HEK293 (cell line): ENCODE measurements at regions not wholly inside any gene's neighbourhood (a gene's known extent, or its start where the extent isn't known, plus 50 kb on each side); places are given as distances from the start of the nearest gene placed in this dataset.

Source experiments
- CTCF ChIA-PET: fragments of 350-600 bp; formaldehyde crosslinking; extraction: SDS; loops from one replicate; lab custom pipeline; 2021; ENCODE audit warnings: antibody characterized with exemption; lab: Yijun Ruan, JAX
- POLR2A ChIA-PET: fragments of 300-600 bp; formaldehyde crosslinking; extraction: SDS; loops from one replicate; lab custom pipeline; 2020; ENCODE audit warnings: antibody characterized with exemption, inconsistent platforms; lab: Yijun Ruan, JAX
- H3K27ac ChIP-seq: fragments of 200-500 bp; sonication (Bioruptor generic); 2 replicates; pipeline ENCODE4 v1.5.1; 2014; ENCODE audit warnings: low read depth, low read length, control low read depth, inconsistent platforms; ENCODE audit errors: extremely low read depth
- H3K36me3 ChIP-seq, 2 experiments: fragments of 200-500 bp in 1 of 2; sonication (Bioruptor generic) in 1 of 2; 1 replicate in 1 of 2; 2 replicates in 1 of 2; pipeline ENCODE4 v1.5.1; 2014 to 2017; ENCODE audit warnings: inconsistent platforms in 2 of 2, low read length in 2 of 2; ENCODE audit not compliant: control insufficient read depth in 2 of 2, insufficient read depth in 1 of 2
- H3K4me1 ChIP-seq: fragments of 200-500 bp; sonication (Bioruptor generic); 2 replicates; pipeline ENCODE4 v1.5.1; 2014; ENCODE audit warnings: mild to moderate bottlenecking, low read length, inconsistent platforms; ENCODE audit not compliant: control insufficient read depth, insufficient read depth
- H3K4me3 ChIP-seq: 2 replicates; pipeline ENCODE4 v1.5.1; 2011; ENCODE audit warnings: low read depth, mild to moderate bottlenecking, control low read depth, low read length, moderate library complexity
- H3K9me3 ChIP-seq: fragments of 200-500 bp; sonication (Bioruptor generic); 2 replicates; pipeline ENCODE4 v1.5.1; 2014; ENCODE audit warnings: low read depth, low read length, inconsistent platforms; ENCODE audit not compliant: control insufficient read depth, insufficient read depth
- ELK4 ChIP-seq: IDR thresholded peaks from 2 replicates; pipeline ENCODE4 v1.6.1; 2011; ENCODE audit warnings: mild to moderate bottlenecking, low read depth, low read length, borderline replicate concordance
- MZF1 ChIP-seq: fragments of 450-650 bp; formaldehyde crosslinking; IDR thresholded peaks from 2 replicates; pipeline ENCODE4 v1.5.1; 2017; ENCODE audit warnings: missing biosample characterization, missing genetic modification characterization, borderline replicate concordance
- PRDM6 ChIP-seq: fragments of 450-650 bp; formaldehyde crosslinking; IDR thresholded peaks from 2 replicates; pipeline ENCODE4 v1.5.1; 2017; ENCODE audit warnings: missing biosample characterization, missing genetic modification characterization
- SETDB1 ChIP-seq: IDR thresholded peaks from one replicate; pipeline ENCODE4 v1.6.1; 2017; ENCODE audit warnings: mild to moderate bottlenecking, low read length, moderate library complexity, mixed read lengths; ENCODE audit not compliant: insufficient read length
- TRIM28 ChIP-seq: IDR thresholded peaks from 2 replicates; pipeline ENCODE4 v1.6.1; 2011; ENCODE audit warnings: low read length, control low read depth, borderline replicate concordance
- ZBTB21 ChIP-seq: fragments of 450-650 bp; formaldehyde crosslinking; IDR thresholded peaks from 2 replicates; pipeline ENCODE4 v1.5.1; 2017; ENCODE audit warnings: missing biosample characterization, missing genetic modification characterization
- ZBTB6 ChIP-seq: fragments of 450-650 bp; formaldehyde crosslinking; IDR thresholded peaks from 2 replicates; pipeline ENCODE4 v1.5.1; 2017; ENCODE audit warnings: missing biosample characterization, missing genetic modification characterization
- ZNF140 ChIP-seq: fragments of 450-650 bp; formaldehyde crosslinking; IDR thresholded peaks from 2 replicates; pipeline ENCODE4 v1.5.1; 2016; ENCODE audit warnings: missing biosample characterization, missing genetic modification characterization
- ZNF148 ChIP-seq: fragments of 450-650 bp; formaldehyde crosslinking; IDR thresholded peaks from 2 replicates; pipeline ENCODE4 v1.5.0; 2017; ENCODE audit warnings: missing biosample characterization, missing genetic modification characterization, borderline replicate concordance
- ZNF175 ChIP-seq: fragments of 450-650 bp; formaldehyde crosslinking; IDR thresholded peaks from 2 replicates; pipeline ENCODE4 v1.5.1; 2016; ENCODE audit warnings: missing biosample characterization, missing genetic modification characterization
- ZNF221 ChIP-seq: fragments of 450-650 bp; formaldehyde crosslinking; IDR thresholded peaks from 2 replicates; pipeline ENCODE4 v1.5.1; 2017; ENCODE audit warnings: missing biosample characterization, missing genetic modification characterization, borderline replicate concordance
- ZNF248 ChIP-seq: fragments of 450-650 bp; formaldehyde crosslinking; IDR thresholded peaks from 2 replicates; pipeline ENCODE4 v1.5.1; 2017; ENCODE audit warnings: missing biosample characterization, missing genetic modification characterization
- ZNF274 ChIP-seq, 2 experiments: fragments of 200-500 bp in 1 of 2; fragments of 450-650 bp in 1 of 2; sonication (Bioruptor generic) in 1 of 2; formaldehyde crosslinking in 1 of 2; IDR thresholded peaks; 2 replicates each; pipeline versions ENCODE4 v1.5.1 to v1.6.1; 2014 to 2016; ENCODE audit warnings: borderline replicate concordance in 1 of 2, inconsistent platforms in 1 of 2, low read length in 1 of 2, missing biosample characterization in 1 of 2, missing genetic modification characterization in 1 of 2
- ZNF302 ChIP-seq: fragments of 450-650 bp; formaldehyde crosslinking; IDR thresholded peaks from 2 replicates; pipeline ENCODE4 v1.5.1; 2016; ENCODE audit warnings: missing biosample characterization, missing genetic modification characterization, low read depth
- ZNF311 ChIP-seq: fragments of 450-650 bp; formaldehyde crosslinking; IDR thresholded peaks from 2 replicates; pipeline ENCODE4 v1.5.1; 2017; ENCODE audit warnings: missing biosample characterization, missing genetic modification characterization, borderline replicate concordance
- ZNF366 ChIP-seq: fragments of 450-650 bp; formaldehyde crosslinking; conservative IDR thresholded peaks from 2 replicates; pipeline ENCODE4 v1.5.1; 2016; ENCODE audit warnings: missing biosample characterization, missing genetic modification characterization
- ZNF501 ChIP-seq: fragments of 450-650 bp; formaldehyde crosslinking; IDR thresholded peaks from 2 replicates; pipeline ENCODE4 v1.5.1; 2016; ENCODE audit warnings: missing biosample characterization, missing genetic modification characterization
- ZNF558 ChIP-seq: fragments of 450-650 bp; formaldehyde crosslinking; IDR thresholded peaks from 2 replicates; pipeline ENCODE4 v1.5.1; 2016; ENCODE audit warnings: missing biosample characterization, missing genetic modification characterization
- ZNF768 ChIP-seq: fragments of 450-650 bp; formaldehyde crosslinking; IDR thresholded peaks from 2 replicates; pipeline ENCODE4 v1.5.1; 2018; ENCODE audit warnings: missing biosample characterization, mild to moderate bottlenecking, missing genetic modification characterization
- TF ChIP-seq, protein P1 (sequence below): fragments of 450-650 bp; formaldehyde crosslinking; IDR thresholded peaks from 2 replicates; pipeline ENCODE4 v1.5.1; 2016; ENCODE audit warnings: missing biosample characterization, missing genetic modification characterization

GRCh38 chr2:128805918-128806317 is 487.2 kb upstream of the HS6ST1 start:
- Histone ChIP-seq H3K36me3 (no peaks in the 10 kb centered on the region), H3K9me3 (no peaks in the 10 kb centered on the region), H3K27ac (no peak overlapping the region)
- POLR2A ChIA-PET: no interaction called here
- no peak for TF ChIP-seq ELK4
- no peak for TF ChIP-seq ZBTB6 (tag by site-specific recombination)
- TF ChIP-seq, all 188 proteins: peak for 0
- H3K4me3 ChIP-seq: no peak overlapping the region
- CTCF ChIA-PET: interaction anchor here (0.6 kb wide), 1 partner anchor 21 kb away, joined by 3 read pairs; no protein-coding TSS in a partner anchor
- H3K4me1 ChIP-seq: no peaks in the 10 kb centered on the region

GRCh38 chr2:128807317-128807716 is 488.6 kb upstream of the HS6ST1 start:
- no peaks in the 10 kb centered on the region for H3K9me3 ChIP-seq
- H3K27ac ChIP-seq: no peak overlapping the region
- H3K4me1 ChIP-seq: no peaks in the 10 kb centered on the region
- ChIA-PET POLR2A (no interaction called here), CTCF (no interaction called here)
- peak; percentile 45; the same call in 1 of the 2 replicates for TF ChIP-seq TRIM28
- TF ChIP-seq SETDB1: peak; percentile 67
- TF ChIP-seq ZNF768 (tag by site-specific recombination): no peak
- H3K4me3 ChIP-seq: no peak overlapping the region
- H3K36me3 ChIP-seq: no peaks in the 10 kb centered on the region

GRCh38 chr2:128808462-128809258 is 490.0 kb upstream of the HS6ST1 start:
- H3K9me3 ChIP-seq: no peaks in the 10 kb centered on the region
- ChIA-PET POLR2A (no interaction called here), CTCF (no interaction called here)
- no peaks in the 10 kb centered on the region for H3K36me3 ChIP-seq
- no peak overlapping the region for H3K4me3 ChIP-seq
- H3K27ac ChIP-seq: no peak overlapping the region
- no peaks in the 10 kb centered on the region for H3K4me1 ChIP-seq
- TF ChIP-seq ZNF501: no peak
- TF ChIP-seq ZNF221 (tag by site-specific recombination): no peak
- no peak for TF ChIP-seq ZBTB21 (tag by site-specific recombination)
- TF ChIP-seq ZNF558 (tag by site-specific recombination): no peak
- no peak for TF ChIP-seq ZNF248
- TF ChIP-seq ZNF148: no peak
- no peak for TF ChIP-seq ZNF311 (tag by site-specific recombination)
- no peak for TF ChIP-seq ZNF302 (tag by site-specific recombination)
- TF ChIP-seq, protein P1, sequence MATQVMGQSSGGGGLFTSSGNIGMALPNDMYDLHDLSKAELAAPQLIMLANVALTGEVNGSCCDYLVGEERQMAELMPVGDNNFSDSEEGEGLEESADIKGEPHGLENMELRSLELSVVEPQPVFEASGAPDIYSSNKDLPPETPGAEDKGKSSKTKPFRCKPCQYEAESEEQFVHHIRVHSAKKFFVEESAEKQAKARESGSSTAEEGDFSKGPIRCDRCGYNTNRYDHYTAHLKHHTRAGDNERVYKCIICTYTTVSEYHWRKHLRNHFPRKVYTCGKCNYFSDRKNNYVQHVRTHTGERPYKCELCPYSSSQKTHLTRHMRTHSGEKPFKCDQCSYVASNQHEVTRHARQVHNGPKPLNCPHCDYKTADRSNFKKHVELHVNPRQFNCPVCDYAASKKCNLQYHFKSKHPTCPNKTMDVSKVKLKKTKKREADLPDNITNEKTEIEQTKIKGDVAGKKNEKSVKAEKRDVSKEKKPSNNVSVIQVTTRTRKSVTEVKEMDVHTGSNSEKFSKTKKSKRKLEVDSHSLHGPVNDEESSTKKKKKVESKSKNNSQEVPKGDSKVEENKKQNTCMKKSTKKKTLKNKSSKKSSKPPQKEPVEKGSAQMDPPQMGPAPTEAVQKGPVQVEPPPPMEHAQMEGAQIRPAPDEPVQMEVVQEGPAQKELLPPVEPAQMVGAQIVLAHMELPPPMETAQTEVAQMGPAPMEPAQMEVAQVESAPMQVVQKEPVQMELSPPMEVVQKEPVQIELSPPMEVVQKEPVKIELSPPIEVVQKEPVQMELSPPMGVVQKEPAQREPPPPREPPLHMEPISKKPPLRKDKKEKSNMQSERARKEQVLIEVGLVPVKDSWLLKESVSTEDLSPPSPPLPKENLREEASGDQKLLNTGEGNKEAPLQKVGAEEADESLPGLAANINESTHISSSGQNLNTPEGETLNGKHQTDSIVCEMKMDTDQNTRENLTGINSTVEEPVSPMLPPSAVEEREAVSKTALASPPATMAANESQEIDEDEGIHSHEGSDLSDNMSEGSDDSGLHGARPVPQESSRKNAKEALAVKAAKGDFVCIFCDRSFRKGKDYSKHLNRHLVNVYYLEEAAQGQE (tag by site-specific recombination): no peak
- TF ChIP-seq MZF1 (tag by site-specific recombination): no peak
- no peak for TF ChIP-seq ZNF175 (tag by site-specific recombination)
- no peak for TF ChIP-seq ZNF274 (IDR thresholded peaks at IDR 0.05; ENCODE audit: low read length)
- no peak for TF ChIP-seq ZNF274 (tag by site-specific recombination; IDR thresholded peaks at IDR 0.05; ENCODE audit: borderline replicate concordance)
- TF ChIP-seq PRDM6 (tag by site-specific recombination): no peak
- no peak for TF ChIP-seq ZNF140
- TF ChIP-seq ZNF366: no peak
